HG02981 (cell line): ENCODE measurements at regions not wholly inside any gene's neighbourhood (a gene's known extent, or its start where the extent isn't known, plus 50 kb on each side); places are given as distances from the start of the nearest gene placed in this dataset.

Source experiments
- ATAC-seq: cut with Tn5 transposase; IDR thresholded peaks from one replicate; pipeline ENCODE4 v1.9.1; 2021; ENCODE audit warnings: mild to moderate bottlenecking, moderate library complexity; ENCODE audit not compliant: unreplicated experiment

- no peak for ATAC-seq
Observed at GRCh38 chr11:26023057-26023456, 308.9 kb upstream of the ANO3 start.

DNA sequence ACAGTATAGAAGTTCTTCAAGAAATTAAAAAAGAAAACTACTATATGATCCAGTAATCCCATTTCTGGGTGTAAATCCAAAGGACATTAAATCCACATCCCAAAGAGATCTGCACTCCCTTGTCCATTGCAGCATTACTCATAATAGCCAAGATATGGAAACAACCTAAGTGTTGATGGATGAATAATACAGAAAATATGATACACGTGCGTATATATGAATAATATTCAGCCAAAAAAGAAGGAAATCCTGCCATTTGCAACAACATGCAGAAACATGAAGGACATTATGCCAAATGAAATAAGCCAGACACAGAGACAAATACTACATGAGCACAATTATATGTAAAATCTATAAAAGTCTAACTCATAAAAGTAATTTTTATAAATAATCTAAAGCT, 306.3 kb upstream of the ANO3 start:
- ATAC-seq: no peak

GRCh38 chr11:26026078-26026477, 305.9 kb upstream of the ANO3 start:
- ATAC-seq: no peak

DNA sequence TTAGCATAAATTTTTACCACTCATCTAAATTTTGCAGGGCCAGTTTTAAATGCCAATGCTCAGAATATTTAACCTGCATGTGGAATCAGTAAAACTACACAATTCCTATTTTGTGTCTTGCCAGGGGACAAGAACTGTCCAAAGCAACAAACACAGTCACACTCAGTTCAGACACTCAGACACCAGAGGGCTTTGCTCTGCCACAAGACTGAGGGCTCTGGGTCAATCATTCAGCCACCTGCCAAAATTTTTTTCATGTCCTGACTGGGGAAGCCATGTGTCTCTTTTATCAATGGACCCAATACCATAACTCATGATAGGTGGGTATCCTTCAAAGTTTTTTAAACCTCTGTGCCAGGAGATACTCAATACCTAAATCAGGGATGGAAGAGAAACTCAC, 304.0 kb upstream of the ANO3 start:
- ATAC-seq: peak; percentile 62

GRCh38 chr11:26028393-26028911, 303.5 kb upstream of the ANO3 start:
- ATAC-seq: peak; percentile 46

- no peak for ATAC-seq
Observed at GRCh38 chr11:26030399-26030798, 301.5 kb upstream of the ANO3 start.

GRCh38 chr11:26032241-26032640, 299.7 kb upstream of the ANO3 start:
- ATAC-seq: no peak

GRCh38 chr11:26035696-26036095, 296.2 kb upstream of the ANO3 start:
- ATAC-seq: no peak

- no peak for ATAC-seq
Observed at GRCh38 chr11:26037716-26038115, 294.2 kb upstream of the ANO3 start.

DNA sequence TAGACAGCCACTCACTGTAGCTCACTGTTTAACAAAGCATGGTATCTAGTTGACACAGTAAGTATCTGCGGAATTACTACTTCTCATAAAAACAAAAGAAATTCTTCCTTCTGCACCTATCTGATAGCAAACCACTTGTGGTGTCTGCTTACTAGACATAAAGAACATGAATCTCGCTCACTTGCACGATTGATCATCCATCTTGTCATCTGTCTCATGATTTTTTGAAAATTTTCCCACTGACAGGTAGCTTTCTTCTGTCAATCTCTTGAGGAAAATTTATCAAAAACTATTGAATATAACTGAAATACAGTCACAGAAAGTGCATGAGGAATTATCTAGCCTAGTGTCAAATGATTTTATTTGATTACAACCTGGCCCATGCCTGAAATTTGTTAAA, 291.6 kb upstream of the ANO3 start:
- ATAC-seq: no peak

DNA sequence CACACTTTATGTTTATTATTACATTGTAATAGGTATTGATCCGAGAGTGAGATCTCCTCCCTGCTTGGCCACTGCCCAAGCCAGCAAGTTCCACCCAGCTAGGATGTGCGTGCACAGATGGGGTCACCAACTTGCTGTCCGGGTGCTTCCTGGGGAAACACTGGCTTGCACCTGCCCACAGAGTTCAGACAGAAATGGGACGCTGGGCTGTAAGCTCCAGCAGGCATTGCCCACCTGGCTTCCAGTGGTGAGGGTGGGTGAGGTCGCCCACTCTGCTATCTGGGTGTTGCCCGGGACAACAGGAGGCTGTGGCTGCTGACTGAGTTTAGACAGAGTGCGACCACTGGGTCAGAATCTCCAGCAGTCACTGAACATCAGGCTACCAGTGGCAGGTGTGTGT, 289.8 kb upstream of the ANO3 start:
- no peak for ATAC-seq

GRCh38 chr11:26043665-26044064, 288.3 kb upstream of the ANO3 start:
- ATAC-seq: peak; percentile 80

- no peak for ATAC-seq
Observed at GRCh38 chr11:26044389-26044788, 287.5 kb upstream of the ANO3 start.

GRCh38 chr11:26045082-26045481, 286.8 kb upstream of the ANO3 start:
- ATAC-seq: no peak

GRCh38 chr11:26048271-26048670, 283.7 kb upstream of the ANO3 start:
- ATAC-seq: no peak

GRCh38 chr11:26053966-26054365, 278.0 kb upstream of the ANO3 start:
- no peak for ATAC-seq

- ATAC-seq: no peak
Observed at GRCh38 chr11:26062660-26063059, 269.3 kb upstream of the ANO3 start.

GRCh38 chr11:26063915-26064314, 268.0 kb upstream of the ANO3 start:
- peak; percentile 44 for ATAC-seq

DNA sequence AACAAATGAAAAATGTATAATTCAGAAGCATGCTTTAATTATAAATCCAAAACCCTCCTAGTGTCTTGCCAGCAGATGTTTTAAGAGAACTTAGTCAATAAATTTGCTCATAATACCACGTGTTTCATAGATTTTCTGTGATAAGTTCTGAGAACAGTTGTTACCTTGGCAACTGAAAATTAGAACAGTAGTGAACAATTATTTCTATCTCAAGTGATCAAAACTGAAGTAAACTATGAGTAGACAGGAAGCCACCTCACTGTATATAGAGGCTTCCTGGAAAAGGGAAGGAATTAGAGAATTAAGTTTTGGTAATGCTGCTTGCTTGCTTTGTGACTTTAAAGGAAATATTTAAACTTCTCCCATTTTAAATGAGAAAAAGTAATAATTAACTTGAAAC, 266.0 kb upstream of the ANO3 start:
- no peak for ATAC-seq

DNA sequence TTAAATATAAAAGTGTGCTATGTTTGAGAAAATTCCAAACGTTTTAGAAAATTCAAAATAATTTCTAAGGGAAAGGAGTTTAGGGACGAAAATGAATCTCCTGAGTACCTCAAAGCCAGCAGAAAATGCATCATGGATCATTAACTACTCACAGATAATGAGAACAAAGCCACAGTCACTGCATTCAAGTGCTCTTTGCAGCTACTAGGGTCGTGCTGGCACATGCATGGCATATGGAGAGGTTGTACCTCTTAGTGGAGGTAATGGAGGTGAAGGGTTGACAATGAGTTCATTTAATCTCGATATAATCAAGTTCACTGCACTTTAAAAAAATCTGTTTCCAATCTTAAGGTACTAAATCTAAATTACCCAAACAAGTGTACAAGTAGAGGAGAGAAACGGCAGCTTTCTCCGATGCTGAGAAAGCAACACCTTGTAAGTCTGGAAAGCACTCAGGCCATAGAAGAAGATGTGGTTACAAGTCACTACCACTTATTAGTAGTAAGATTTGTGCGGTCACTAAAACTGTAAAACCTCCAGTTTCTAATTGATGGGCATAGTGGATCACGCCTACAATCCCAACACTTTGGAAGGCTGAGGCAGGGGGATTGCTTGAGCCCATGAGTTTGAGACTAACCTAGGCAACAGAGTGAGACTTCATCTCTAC, 261.1 kb upstream of the ANO3 start:
- ATAC-seq: no peak

GRCh38 chr11:26072614-26073153, 259.2 kb upstream of the ANO3 start:
- no peak for ATAC-seq

- no peak for ATAC-seq
Observed at GRCh38 chr11:26073646-26074045, 258.3 kb upstream of the ANO3 start.
